ENCODE measurements at regions not wholly inside any gene's neighbourhood (a gene's known extent, or its start where the extent isn't known, plus 50 kb on each side); places are given as distances from the start of the nearest gene placed in this dataset.

DNA sequence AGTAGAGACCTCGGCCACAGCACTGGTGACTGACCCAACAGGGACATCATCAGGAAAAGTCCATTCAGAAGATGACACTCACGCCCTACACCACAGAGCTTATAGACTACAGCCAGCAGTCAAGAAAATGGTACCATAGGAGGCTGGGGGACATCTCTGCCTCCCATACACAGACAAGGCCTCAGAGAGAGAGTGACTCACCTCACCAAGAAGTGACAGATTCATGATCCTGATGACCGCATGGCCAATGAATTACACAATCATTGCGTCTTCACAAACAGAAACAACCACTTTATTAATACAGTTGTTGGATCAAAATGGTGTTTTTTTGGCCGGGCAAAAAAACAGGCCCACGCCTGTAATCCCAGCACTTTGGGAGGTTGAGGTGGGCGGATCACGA is 260.8 kb upstream of the TSHZ3 start:
- no peak for DNase-seq

DNA sequence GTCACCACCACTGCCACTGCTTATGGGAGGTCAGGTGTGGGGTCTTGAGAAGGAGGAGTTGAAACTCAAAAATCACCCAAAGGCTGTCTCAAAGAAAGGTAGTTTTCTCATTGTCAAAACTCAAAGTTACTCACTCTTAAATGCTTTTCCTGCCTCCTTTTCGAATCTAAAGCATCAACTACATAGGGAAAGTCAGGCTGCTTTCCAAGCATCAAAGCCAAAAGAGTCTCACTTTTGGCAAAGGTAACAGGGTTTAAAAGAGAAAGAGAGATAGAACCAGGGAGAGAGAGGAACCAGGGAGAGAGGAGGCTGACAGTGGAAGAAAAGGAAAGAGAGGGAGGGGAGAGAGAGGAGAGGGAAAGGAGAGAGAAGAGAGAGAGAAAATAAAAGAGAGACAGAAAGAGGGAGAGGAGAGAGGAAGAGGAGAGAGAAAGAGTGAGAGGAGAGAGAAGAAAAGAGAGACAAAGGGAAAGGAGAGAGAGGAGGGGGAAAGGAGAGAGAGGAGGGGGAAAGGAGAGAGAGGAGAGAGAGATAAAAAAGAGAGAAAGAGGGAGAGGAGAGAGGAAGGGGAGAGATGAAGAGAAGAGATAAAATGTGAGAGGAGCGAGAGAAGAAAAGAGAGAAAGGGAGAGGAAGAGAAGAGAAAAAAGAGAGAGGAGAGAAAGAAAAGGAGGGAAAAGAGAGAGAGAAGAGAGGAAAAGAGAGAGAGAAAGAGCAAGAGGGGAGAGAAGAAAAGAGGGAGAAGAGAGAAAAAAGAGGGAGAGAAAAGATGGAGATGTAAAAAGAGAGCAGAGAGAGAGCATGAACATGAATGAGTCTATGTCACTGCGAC is 262.0 kb upstream of the TSHZ3 start:
- DNase-seq = no peak

DNA sequence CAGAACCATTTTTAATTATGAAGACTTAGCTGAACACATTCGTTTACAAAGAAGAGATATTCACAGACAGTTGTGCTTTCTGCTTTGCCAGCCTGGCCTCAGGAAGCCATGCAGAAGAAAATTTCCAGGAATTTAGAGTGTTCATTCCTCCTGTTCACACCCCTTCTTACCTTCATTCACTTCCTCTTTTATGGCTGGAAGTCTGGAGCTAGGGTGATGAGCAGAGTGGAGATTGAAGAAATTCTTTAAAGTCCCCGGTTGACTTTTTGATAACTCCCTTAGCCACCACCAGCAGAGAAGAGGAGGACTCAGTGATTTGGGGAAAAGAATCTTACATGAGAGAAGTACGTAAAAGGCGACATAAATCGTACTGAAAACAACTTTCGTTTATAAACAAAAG is 263.6 kb upstream of the TSHZ3 start:
- no peak for DNase-seq

DNA sequence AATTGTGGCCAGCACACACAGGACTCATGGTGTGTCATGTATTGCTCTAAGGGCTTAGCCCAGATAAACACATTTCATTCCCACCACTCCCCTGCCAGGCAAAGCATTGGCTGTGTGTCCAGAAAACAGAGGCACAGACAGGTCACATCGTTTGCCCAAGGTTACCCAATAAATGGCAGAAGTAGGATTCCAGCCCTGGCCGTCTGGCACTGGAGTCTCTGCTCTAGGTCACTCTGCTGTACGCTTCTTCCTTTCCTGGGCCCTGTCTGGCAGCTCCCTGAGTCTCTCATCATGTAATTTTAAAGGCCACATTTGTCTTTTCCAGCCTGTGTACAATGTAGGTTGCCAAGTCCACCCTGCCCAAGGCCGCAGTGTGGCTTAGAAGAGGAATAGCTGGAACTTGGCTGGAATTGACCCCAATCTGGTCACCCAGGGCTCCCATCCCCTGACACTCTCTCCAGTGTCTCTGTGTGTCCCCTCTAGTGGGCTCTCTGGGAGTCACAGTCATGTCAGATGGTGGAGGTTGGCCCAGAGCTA is 264.5 kb upstream of the TSHZ3 start:
- DNase-seq = no peak

DNA sequence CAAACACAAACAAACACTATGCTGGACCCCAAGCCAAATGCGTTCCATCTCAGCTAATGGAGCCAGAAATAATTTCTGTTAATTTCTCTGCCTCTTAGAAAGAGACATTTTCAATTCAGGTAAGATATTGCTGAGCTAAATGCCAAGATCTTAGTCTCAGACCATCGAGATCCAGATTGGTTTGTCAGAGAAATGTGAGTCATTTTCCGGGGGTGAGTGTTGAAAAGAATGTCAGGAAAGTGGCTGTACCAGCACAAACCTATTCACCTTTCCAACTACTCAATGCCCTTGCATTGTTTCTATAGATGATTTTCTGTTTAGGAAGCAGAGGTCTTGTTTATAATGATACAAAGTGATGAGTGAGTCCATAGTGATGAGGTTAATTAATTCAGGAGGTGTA is 266.8 kb upstream of the TSHZ3 start:
- DNase-seq = no peak

DNA sequence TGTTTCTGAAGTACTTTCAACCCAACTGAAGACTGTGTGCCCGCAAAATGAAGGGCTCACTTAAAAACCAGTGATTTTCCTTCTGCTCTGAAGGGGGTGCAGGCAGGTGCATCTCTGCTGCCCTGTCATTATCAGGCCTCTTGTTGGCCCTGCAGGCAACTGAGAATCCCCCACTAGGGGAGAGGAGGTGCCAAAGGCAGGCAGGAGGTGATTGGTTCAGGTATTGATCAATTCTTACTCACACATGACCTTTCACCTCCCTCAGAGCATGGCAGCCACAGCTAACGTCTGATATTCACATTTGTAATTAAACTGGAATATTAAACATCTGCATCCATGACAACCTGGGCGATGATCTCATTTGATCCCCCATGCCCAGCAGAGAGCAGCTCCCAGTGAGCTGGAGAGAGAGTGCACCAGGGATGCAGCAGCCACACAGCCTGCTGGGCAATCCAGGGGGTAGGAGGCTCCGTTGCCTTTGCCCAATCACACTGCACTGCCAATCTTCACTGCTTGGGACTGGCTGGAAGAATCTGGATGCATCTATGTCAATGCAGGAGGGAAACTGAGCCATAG is 267.9 kb upstream of the TSHZ3 start:
- DNase-seq = no peak

DNA sequence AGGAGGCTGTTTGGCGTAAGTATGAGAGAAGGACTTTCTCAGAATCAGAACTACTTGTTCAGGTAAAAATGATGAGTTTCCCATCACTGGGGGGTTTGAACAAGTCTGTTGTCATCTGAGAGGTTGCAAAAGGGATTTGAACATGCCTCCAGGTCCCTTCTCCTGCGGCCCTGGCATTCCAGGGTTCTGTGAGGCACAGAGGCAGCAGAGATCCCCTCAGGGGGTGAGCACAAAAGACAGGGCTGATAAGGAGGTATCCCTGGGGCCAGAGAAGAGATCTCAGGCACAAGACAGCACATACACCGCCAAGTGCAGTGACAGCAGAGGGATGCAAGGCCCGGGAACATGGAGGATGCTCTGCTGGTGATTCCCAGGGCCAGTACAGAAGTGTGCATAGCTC is 275.8 kb upstream of the TSHZ3 start:
- no peak for DNase-seq

DNA sequence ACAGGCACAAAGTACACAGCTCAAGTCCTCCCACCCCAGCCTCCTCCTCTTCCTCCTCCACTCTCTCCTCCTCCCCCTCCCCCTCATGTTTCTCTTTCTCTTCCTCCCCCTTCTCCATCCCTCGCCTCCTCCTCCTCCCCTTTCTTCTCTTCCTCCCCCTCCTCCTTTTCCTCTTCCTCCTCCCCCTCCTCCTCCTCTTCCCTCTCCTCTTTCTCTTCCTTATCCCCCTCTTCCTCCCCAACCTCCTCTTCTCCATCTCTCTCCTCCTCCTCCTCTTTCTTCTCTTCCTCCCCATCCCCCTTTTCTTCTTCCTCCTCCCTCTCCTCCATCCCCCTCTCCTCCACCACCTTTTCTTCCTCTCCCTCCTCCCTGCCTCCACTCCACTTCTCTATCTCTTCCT is 276.3 kb upstream of the TSHZ3 start:
- DNase-seq = no peak

DNA sequence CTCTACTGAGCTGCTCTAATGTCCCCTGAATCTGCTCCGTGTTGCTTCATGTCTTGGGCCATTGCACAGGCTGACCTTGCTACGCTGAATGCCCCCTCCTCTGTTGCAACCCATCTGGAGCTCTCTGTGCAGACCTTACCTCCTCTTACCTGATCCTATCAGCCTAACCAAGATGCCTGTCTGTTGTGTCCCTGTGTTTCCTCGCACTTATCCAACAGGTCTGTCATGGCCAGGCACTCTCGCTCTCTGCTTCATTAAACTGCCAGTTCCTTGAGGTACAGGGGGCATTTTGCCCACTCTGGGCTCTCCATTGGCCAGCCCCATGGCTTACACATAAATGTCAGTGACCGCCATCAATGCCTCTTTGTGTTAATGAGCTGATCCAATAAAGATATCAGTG is 277.7 kb upstream of the TSHZ3 start:
- DNase-seq = no peak

DNA sequence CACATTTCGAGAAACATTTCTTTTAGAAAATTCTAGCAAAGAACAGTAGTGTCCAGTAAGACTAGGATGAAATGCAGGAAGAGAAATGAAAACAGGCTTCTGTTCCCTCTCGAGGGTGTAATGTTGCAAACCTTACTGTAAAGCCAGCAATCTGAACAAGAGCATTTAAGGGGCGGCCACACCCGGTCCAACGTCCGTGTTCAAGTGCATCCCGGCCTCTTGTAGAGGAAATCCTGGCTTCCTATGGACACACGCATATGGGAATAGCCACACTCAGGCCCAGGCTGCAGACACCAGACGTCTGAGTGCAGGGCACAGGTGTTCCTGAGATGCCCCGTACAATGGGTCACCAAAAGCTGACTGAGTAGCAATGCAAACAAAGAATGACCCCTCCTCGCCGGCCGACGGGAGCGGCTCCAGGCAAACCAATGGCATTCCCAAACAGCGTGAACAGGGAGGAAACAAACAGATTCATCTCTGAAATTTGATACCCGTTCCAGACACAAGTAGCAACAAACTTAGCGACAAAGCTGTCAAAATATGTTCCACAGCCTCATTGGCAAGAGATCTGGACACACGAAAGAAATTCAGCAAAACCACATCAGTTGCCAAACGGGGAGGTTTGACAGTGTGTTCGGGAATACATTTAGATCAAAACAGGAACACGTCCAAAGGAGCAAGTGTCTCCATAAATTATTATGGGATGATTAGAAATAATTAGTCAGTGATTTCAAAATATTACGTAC is 278.6 kb upstream of the TSHZ3 start:
- no peak for DNase-seq

DNA sequence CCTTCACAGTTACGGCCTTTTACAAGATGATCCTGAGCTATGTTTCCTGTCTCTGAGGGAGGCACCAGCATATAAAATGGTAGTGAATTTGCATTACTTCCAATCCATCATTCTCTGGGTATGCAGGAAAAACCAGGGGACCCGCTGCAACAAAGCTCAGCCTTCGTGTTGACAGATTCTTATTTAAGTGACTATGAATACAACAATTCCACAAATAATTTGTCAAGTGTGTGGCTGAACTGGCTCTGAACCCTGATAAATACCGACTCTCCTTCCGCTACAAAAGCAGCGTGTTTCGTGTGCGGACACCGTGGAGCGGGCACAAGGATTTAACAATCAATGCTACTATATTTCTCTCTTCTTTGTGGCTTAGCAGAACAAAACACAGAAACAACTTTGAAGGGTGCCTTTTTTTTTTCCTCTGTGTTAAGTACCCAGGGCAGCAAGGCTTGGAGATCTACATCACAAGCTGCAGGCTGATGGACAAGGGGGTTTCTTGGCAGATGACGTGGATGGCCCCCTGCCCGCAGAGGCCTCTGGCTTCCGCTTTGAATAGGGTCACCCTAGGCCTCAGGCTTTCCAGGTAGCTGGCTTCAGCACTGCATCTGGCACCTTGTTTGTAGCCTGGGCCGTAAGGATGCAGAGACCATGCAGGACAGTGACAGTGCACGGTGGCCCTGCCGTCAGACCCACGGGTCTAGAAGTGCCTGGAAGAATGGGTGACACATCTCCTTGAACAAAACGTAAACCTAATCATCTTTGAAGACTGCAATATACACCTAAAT is 280.5 kb upstream of the TSHZ3 start:
- DNase-seq = no peak

DNA sequence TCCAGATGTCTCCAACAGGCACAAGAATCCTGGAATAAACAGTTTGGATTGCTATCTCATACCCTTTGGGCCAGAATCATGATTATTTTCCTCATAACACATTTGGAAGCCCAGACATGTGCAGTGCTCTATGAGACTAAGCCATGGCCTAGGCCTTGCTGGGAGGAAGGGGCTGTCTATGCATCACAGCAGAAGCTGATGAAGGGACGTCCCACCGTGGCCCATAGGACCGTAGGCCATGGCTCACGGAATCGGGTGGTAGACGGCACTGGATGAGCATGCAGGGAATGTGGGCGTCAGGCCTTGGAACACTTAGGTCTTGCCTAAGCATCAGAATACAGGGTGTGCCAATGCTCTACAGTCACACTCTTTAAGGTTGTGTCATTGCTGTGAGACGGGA is 283.8 kb upstream of the TSHZ3 start:
- DNase-seq = no peak

DNA sequence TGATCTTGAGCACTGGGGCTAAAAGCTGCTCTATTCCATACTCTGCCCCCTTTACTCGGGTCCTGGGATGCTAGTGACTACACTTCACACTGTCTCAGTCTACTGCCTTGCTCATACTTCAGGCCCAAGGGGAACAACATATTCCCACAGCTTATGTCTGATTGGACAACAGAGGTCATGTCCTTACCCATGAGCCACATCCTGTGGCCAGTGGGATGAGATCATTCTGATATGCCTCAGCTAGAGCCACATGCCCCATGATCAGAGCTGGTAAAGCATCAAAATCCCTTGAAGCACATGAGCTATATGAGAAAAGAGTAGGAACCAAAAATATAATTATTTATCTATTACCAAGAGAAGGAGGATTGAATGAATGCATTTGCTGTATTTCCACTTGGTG is 290.1 kb upstream of the TSHZ3 start:
- DNase-seq = no peak

DNA sequence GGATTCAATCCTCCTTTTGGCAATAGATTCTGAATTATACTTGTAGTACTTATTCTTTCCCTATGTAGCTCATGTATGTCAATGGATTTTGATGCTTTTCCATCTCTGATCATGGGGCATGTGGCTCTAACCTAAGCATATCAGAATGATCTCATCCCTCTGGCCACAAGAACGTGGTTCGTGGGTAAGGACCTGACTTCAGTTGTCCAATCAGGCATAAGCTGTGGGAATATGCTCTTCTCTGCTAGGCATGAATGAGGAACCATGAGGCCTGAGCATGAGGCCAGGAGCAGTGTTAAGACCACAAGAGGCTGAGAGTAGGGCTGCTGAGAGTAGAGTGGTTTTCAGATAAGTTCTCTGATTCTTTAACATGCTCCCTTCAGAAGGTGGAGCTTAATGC is 292.4 kb upstream of the TSHZ3 start:
- DNase-seq = no peak

DNA sequence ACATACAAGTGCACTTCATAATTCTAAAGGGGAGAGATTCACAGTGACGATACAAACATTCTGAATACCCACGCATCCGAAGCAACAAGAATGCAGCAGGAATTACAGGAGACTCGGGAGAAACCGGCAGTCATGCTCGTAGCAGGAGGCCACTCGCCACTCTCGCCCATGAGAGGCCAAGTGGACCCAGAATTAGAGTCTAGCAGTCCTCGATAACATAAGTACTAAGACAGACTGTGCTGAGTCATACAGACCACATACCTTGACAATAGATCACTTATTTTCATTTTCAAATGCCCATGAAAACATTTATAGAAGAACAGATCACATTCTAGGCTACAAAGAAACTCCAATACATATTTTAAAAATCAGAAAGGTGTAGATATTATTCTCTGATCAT is 299.1 kb upstream of the TSHZ3 start:
- DNase-seq = no peak

DNA sequence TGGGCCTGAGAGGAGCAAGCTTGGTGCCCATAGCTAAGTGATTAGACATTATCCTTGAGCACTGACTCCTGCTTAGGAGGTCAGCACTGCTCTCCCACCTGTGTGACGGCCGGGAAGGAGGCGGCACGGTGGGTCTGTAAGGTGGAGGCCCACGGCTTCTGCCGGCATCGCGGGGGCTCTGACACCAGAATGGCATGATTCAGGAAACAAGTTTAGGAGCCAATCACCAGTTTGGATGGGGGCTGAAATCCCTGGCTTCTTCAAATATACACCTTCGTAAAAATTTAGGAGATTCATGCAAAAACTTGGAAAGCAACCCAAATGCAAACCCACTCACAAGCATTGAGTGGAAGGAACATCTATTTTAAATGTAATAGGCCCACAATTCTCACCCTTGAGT is 307.3 kb upstream of the TSHZ3 start:
- no peak for DNase-seq

DNA sequence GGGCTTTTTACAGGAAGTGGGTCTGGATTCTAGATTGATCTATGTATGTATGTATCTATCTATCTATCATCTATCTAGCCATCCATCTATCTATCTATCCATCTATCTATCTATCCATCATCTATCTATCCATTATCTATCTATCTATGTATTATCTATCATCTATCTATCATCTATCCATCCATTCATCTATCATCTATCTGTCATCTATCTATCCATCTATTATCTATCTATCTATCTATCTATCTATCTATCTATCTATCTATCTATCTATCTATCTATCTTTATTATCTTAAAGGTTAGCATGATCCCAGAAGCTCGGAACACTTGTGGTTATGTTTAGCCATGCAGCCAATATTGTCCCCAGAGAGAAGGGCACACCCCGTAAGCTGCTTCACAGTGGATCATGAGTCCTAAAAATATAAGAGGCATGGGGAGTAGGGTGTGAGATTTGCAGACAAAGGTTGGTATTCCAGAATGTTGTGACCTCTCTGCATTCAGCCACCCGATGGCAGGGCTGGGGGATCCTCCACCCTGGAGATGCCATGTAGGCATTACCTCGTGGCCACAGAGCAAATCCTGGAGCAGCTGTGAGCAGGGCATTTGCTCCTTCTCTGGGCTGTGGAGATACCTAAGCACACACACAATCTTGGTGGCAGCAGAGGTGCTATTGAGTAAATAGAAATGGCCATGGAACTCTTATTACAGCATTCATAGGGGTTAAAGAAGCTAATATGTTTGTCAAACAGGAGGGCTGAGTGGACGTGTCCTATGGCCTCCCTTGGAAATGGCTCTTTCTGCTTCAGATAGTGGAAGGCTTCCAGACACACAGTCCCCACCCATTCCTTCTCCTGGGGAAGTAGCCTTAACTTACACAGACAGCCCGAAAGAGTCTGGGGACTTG is 310.0 kb upstream of the TSHZ3 start:
- DNase-seq = no peak

DNA sequence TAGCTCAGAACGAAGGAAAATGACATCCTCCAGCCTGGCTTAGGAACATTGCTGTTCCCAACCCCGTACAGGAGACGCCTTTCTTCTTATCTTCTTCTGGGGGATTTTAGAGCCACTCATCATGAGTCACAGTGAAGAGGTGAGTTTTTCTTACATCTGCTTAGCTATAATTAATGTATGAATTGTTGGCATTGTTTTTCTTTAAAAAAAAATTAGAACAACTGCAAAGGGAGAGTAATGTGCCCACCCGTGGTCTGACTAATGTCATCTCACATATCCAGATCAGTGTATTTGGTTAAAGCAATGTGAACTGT is 310.6 kb upstream of the TSHZ3 start:
- DNase-seq = no peak

DNA sequence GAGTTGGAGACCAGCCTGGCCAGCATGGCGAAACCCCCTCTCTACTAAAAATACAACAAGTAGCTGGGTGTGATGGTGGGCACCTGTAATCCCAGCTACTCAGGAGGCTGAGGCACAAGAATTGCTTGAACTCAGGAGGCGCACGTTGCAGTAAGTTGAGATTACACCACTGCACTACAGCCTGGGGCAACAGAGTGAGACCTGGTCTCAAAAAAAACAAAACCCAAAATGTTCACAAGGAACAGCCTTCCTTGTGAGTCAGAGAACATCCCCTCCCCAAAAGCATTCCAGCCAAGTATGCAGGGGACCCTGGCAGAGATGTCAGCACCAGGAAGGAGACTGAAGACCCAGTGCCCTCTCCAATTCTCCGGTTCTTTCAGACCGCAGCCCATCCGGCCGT is 314.9 kb upstream of the TSHZ3 start:
- no peak for DNase-seq

DNA sequence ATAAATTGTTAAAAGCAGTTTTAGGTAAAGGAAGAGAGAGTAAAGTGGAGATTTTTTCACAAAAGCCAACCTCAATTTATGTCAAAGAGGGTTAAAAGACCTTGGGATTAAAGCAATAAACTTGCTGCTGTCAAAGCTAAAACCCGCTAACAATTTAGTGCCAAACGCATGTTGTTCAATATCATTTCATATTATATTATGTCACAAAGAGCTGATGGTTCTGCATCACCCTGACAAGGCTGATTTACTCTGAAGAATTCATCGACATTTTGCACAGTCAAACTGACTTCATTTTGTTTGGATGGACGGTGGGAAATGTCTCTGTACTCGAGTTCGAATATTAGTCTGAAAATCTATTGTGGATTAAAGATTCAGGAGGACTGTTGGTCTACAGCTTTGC is 315.8 kb upstream of the TSHZ3 start:
- no peak for DNase-seq

DNA sequence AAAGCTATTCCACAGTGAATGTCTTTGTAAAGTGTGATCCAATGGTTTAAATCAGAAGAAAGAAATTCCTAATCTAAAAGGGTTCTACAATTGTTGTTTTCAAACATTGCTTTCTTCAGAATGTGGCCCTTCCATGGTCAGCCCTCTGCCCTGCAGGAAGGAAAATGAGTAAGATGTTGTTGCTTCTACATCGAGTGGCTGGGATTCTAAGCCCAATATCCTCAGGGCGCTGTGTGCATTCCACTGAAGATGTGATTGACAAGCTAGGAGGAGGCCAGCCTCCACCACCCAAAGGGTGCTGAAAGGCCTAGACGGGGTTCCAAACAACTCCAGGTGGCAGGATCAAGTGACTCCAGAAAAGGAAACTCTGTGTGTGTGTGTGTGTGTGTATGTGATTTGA is 316.9 kb upstream of the TSHZ3 start:
- no peak for DNase-seq

DNA sequence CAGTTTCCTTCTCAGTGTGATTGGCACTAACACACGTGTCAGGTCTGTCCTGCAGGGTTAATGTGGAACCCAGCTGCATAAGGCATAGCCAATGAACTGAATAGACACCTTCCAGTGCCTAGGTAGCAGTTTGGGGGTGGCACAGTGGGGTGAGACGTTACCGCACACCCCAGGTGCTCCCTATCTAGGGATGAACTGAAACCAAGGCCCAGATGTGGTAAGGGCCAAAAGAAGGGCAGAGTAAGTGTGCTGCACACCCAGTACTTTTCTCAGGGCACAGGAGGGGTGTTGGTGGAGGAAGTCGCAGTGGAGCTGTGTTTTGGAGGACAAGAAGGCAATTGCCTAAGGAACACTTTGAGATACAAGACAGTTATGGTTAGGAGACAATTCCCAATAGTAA is 317.9 kb upstream of the TSHZ3 start:
- DNase-seq = no peak
